Liver (tissue), 8 donors: ENCODE measurements at regions not wholly inside any gene's neighbourhood (a gene's known extent, or its start where the extent isn't known, plus 50 kb on each side); places are given as distances from the start of the nearest gene placed in this dataset.
A peak's percentile ranks its signal among the peaks of the same experiment; 100 is the strongest.

Experiments
- DNase-seq: peaks from one replicate; pipeline ENCODE4 v3.0.0-alpha.2; 2017; ENCODE audit warnings: low spot score
- H3K27ac ChIP-seq, 2 donors: one replicate each; pipeline ENCODE4 v1.7.0; 2013; ENCODE audit warnings: inconsistent platforms in 2 of 2, low read length in 2 of 2, control low read depth in 1 of 2, low read depth in 1 of 2, mild to moderate bottlenecking in 1 of 2
- H3K27me3 ChIP-seq, 4 donors: one replicate each; pipeline versions ENCODE4 v1.6.1 to v1.7.0; 2013; ENCODE audit warnings: low read length in 3 of 4, inconsistent platforms in 1 of 4, mild to moderate bottlenecking in 1 of 4, moderate library complexity in 1 of 4; ENCODE audit not compliant: control insufficient read depth in 4 of 4, insufficient read depth in 4 of 4
- H3K36me3 ChIP-seq, 4 donors: one replicate each; pipeline versions ENCODE4 v1.6.1 to v1.7.0; 2013; ENCODE audit warnings: low read length in 3 of 4, mild to moderate bottlenecking in 3 of 4, low read depth in 1 of 4, moderate library complexity in 1 of 4; ENCODE audit not compliant: control insufficient read depth in 4 of 4, insufficient read depth in 3 of 4
- H3K4me1 ChIP-seq, 4 donors: one replicate each; pipeline versions ENCODE4 v1.6.1 to v1.7.0; 2013; ENCODE audit warnings: low read length in 3 of 4, mild to moderate bottlenecking in 3 of 4, moderate library complexity in 1 of 4; ENCODE audit not compliant: control insufficient read depth in 4 of 4, insufficient read depth in 4 of 4
- H3K4me3 ChIP-seq, 3 donors: one replicate each; pipeline versions ENCODE4 v1.6.1 to v1.7.0; 2013; ENCODE audit warnings: low read length in 3 of 3, control low read depth in 1 of 3, low read depth in 1 of 3, mild to moderate bottlenecking in 1 of 3
- H3K9ac ChIP-seq, 2 donors: one replicate each; pipeline ENCODE4 v1.7.0; 2013; ENCODE audit warnings: low read length in 2 of 2, mild to moderate bottlenecking in 2 of 2, moderate library complexity in 2 of 2, control low read depth in 1 of 2, low read depth in 1 of 2
- H3K9me3 ChIP-seq, 4 donors: one replicate each; pipeline versions ENCODE4 v1.6.1 to v1.7.0; 2013; ENCODE audit warnings: low read length in 3 of 4; ENCODE audit not compliant: control insufficient read depth in 4 of 4
- ATF3 ChIP-seq: IDR thresholded peaks from 2 replicates; pipeline ENCODE4 v1.6.1; 2016; ENCODE audit warnings: antibody characterized with exemption
- CTCF ChIP-seq: fragments of 150-350 bp; IDR thresholded peaks from 2 replicates; pipeline ENCODE4 v1.5.1; 2017; ENCODE audit warnings: improper control_type of control experiment, low read depth, low read length; ENCODE audit not compliant: missing input control
- EGR1 ChIP-seq, 2 donors: IDR thresholded peaks; 2 replicates each; pipeline ENCODE4 v1.6.1; 2016 to 2018; ENCODE audit warnings: antibody characterized with exemption in 2 of 2, low read depth in 2 of 2
- FOXA1 ChIP-seq: IDR thresholded peaks from 2 replicates; pipeline ENCODE4 v1.6.1; 2016; ENCODE audit warnings: antibody characterized with exemption
- FOXA2 ChIP-seq: IDR thresholded peaks from 2 replicates; pipeline ENCODE4 v1.6.1; 2016; ENCODE audit warnings: antibody characterized with exemption
- GABPA ChIP-seq, 2 donors: IDR thresholded peaks in 1 of 2; conservative IDR thresholded peaks in 1 of 2; 2 replicates each; pipeline ENCODE4 v1.6.1; 2016; ENCODE audit warnings: antibody characterized with exemption in 2 of 2, mild to moderate bottlenecking in 1 of 2, moderate library complexity in 1 of 2
- HNF4A ChIP-seq, 2 donors: conservative IDR thresholded peaks; 2 replicates each; pipeline ENCODE4 v1.6.1; 2016; ENCODE audit warnings: antibody characterized with exemption in 2 of 2, mild to moderate bottlenecking in 2 of 2
- HNF4G ChIP-seq: IDR thresholded peaks from 2 replicates; pipeline ENCODE4 v1.6.1; 2016; ENCODE audit warnings: antibody characterized with exemption
- JUND ChIP-seq, 2 donors: IDR thresholded peaks; 2 replicates each; pipeline ENCODE4 v1.6.1; 2016; ENCODE audit warnings: antibody characterized with exemption in 2 of 2
- NR2F2 ChIP-seq: IDR thresholded peaks from 2 replicates; pipeline ENCODE4 v1.6.1; 2016; ENCODE audit warnings: antibody characterized with exemption
- RAD21 ChIP-seq, 2 donors: IDR thresholded peaks; 2 replicates each; pipeline ENCODE4 v1.6.1; 2016; ENCODE audit warnings: antibody characterized with exemption in 2 of 2, mild to moderate bottlenecking in 2 of 2
- RXRA ChIP-seq, 2 donors: IDR thresholded peaks; 2 replicates each; pipeline ENCODE4 v1.6.1; 2017 to 2018; ENCODE audit warnings: antibody characterized with exemption in 2 of 2, mild to moderate bottlenecking in 1 of 2
- SP1 ChIP-seq: IDR thresholded peaks from 2 replicates; pipeline ENCODE4 v1.6.1; 2018; ENCODE audit warnings: antibody characterized with exemption, mild to moderate bottlenecking
- TAF1 ChIP-seq: conservative IDR thresholded peaks from 2 replicates; pipeline ENCODE4 v1.6.1; 2016; ENCODE audit warnings: antibody characterized with exemption, mild to moderate bottlenecking
- YY1 ChIP-seq: IDR thresholded peaks from 2 replicates; pipeline ENCODE4 v1.6.1; 2016; ENCODE audit warnings: antibody characterized with exemption, mild to moderate bottlenecking
- ZBTB33 ChIP-seq: IDR thresholded peaks from 2 replicates; pipeline ENCODE4 v1.6.1; 2016; ENCODE audit warnings: antibody characterized with exemption
- WGBS: extraction: QIAGEN DNeasy Blood & Tissue Kit; methylation state at CpG from one replicate; pipeline ENCODE4 v1.1.7; 2013; 5-methylcytosine and 5-hydroxymethylcytosine counted together
- TF ChIP-seq, protein P1 (sequence below): IDR thresholded peaks from 2 replicates; pipeline ENCODE4 v1.6.1; 2016; ENCODE audit warnings: antibody characterized with exemption
- TF ChIP-seq, protein P2 (sequence below): IDR thresholded peaks from 2 replicates; pipeline ENCODE4 v1.6.1; 2016; ENCODE audit warnings: antibody characterized with exemption, mild to moderate bottlenecking
- donor health status: healthy.
- donor health status: healthy.
- donor health status: healthy.
- donor health status: healthy.
- donor health status: healthy.

GRCh38 chr3:72462595-72463011 is 385.6 kb downstream of the SHQ1 start (continued):
- no peak for TF ChIP-seq CTCF
- TF ChIP-seq GABPA (IDR thresholded peaks at IDR 0.05 in 1 of 2, conservative IDR thresholded peaks at IDR 0.05 in 1 of 2), result no peak
- TF ChIP-seq NR2F2, result peak; percentile 93
- TF ChIP-seq SP1, result peak; percentile 80
- TF ChIP-seq HNF4G, result peak; percentile 91
- TF ChIP-seq HNF4A (conservative IDR thresholded peaks at IDR 0.05), result peak; percentile 98

DNA sequence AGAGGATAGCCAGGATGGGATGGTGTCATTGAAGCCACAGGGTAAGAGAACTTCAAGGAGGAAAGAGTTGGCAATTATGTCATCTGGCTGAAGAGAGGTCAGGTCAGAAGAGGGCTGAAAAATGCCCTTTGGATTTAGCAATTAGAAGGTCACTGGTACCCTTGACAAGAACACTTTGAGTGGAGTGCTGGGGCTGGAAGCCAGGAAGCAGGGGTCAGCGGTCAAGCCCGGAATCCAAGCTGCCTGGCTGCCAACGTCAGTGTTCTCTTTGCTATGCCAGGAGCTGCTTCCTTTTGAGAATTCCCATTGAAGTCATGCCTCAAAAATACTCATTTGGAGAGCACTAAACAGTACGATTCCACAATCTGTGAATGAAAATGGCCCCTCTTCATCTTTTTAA is 386.5 kb downstream of the SHQ1 start:
- H3K36me3 ChIP-seq, result no peaks in the 10 kb centered on the region
- no peak overlapping the region for H3K4me3 ChIP-seq
- no peaks in the 10 kb centered on the region for H3K9me3 ChIP-seq
- WGBS, result 13% methylated on average over 4 of the region's 4 CpGs
- no peak for DNase-seq
- no peak overlapping the region for H3K9ac ChIP-seq
- no peaks in the 10 kb centered on the region for H3K27me3 ChIP-seq
- peak overlapping the region; percentile 65 to 68 for H3K27ac ChIP-seq
- TF ChIP-seq ATF3 (no peak), HNF4G (peak; percentile 82), SP1 (peak; percentile 70), FOXA1 (no peak), HNF4A (conservative IDR thresholded peaks at IDR 0.05) (peak; percentile 89 to 95), JUND (IDR thresholded peaks at IDR 0.05) (peak in 1 of 2 donors; percentile 70), TAF1 (no peak), FOXA2 (no peak), RAD21 (IDR thresholded peaks at IDR 0.05) (peak; percentile 47 to 66), RXRA (IDR thresholded peaks at IDR 0.05) (peak; percentile 92 to 93), GABPA (IDR thresholded peaks at IDR 0.05 in 1 of 2, conservative IDR thresholded peaks at IDR 0.05 in 1 of 2) (no peak), NR2F2 (peak; percentile 98), YY1 (peak; percentile 35), ZBTB33 (no peak), CTCF (no peak), EGR1 (IDR thresholded peaks at IDR 0.05; ENCODE audit: low read depth in 2 of 2) (no peak)
- TF ChIP-seq, protein P1, sequence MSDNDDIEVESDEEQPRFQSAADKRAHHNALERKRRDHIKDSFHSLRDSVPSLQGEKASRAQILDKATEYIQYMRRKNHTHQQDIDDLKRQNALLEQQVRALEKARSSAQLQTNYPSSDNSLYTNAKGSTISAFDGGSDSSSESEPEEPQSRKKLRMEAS, result peak; percentile 61
- TF ChIP-seq, protein P2, sequence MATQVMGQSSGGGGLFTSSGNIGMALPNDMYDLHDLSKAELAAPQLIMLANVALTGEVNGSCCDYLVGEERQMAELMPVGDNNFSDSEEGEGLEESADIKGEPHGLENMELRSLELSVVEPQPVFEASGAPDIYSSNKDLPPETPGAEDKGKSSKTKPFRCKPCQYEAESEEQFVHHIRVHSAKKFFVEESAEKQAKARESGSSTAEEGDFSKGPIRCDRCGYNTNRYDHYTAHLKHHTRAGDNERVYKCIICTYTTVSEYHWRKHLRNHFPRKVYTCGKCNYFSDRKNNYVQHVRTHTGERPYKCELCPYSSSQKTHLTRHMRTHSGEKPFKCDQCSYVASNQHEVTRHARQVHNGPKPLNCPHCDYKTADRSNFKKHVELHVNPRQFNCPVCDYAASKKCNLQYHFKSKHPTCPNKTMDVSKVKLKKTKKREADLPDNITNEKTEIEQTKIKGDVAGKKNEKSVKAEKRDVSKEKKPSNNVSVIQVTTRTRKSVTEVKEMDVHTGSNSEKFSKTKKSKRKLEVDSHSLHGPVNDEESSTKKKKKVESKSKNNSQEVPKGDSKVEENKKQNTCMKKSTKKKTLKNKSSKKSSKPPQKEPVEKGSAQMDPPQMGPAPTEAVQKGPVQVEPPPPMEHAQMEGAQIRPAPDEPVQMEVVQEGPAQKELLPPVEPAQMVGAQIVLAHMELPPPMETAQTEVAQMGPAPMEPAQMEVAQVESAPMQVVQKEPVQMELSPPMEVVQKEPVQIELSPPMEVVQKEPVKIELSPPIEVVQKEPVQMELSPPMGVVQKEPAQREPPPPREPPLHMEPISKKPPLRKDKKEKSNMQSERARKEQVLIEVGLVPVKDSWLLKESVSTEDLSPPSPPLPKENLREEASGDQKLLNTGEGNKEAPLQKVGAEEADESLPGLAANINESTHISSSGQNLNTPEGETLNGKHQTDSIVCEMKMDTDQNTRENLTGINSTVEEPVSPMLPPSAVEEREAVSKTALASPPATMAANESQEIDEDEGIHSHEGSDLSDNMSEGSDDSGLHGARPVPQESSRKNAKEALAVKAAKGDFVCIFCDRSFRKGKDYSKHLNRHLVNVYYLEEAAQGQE, result peak; percentile 14
- peaks cover 7 to 25% (median 18%) of the 10 kb centered on the region in 4 donors for H3K4me1 ChIP-seq
